OCI-LY7 (cell line): ENCODE measurements at regions not wholly inside any gene's neighbourhood (a gene's known extent, or its start where the extent isn't known, plus 50 kb on each side); places are given as distances from the start of the nearest gene placed in this dataset.

Experiments used
- EZH2phosphoT487 ChIP-seq: fragments of 200-600 bp; sonication (generic); IDR thresholded peaks from 2 replicates; pipeline ENCODE4 v1.6.1; 2018; ENCODE audit warnings: low read depth, borderline replicate concordance, mild to moderate bottlenecking, mixed run types, antibody characterized with exemption, low read length, moderate library complexity, mixed read lengths
- TF ChIP-seq, protein P1 (sequence below): fragments of 200-600 bp; sonication (generic); conservative IDR thresholded peaks from 2 replicates; pipeline ENCODE4 v1.5.1; 2014; ENCODE audit warnings: mild to moderate bottlenecking, antibody characterized with exemption, low read length, moderate library complexity, mixed read lengths

GRCh38 chr6:144928847-144929246 is 643.7 kb downstream of the UTRN start:
- TF ChIP-seq, protein P1, sequence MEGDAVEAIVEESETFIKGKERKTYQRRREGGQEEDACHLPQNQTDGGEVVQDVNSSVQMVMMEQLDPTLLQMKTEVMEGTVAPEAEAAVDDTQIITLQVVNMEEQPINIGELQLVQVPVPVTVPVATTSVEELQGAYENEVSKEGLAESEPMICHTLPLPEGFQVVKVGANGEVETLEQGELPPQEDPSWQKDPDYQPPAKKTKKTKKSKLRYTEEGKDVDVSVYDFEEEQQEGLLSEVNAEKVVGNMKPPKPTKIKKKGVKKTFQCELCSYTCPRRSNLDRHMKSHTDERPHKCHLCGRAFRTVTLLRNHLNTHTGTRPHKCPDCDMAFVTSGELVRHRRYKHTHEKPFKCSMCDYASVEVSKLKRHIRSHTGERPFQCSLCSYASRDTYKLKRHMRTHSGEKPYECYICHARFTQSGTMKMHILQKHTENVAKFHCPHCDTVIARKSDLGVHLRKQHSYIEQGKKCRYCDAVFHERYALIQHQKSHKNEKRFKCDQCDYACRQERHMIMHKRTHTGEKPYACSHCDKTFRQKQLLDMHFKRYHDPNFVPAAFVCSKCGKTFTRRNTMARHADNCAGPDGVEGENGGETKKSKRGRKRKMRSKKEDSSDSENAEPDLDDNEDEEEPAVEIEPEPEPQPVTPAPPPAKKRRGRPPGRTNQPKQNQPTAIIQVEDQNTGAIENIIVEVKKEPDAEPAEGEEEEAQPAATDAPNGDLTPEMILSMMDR = no peak
- TF ChIP-seq EZH2phosphoT487 = no peak
